NCI-H2171 (cell line): ENCODE measurements at regions not wholly inside any gene's neighbourhood (a gene's known extent, or its start where the extent isn't known, plus 50 kb on each side); places are given as distances from the start of the nearest gene placed in this dataset.
"Not testable (repeated sequence)": the region's sequence is repeated elsewhere in the genome, so short reads cannot be mapped to it uniquely, and the experiment has no call there.

ENCODE experiments used
- DNase-seq: peaks from one replicate; lab custom pipeline; 2025; lab: John Stamatoyannopoulos, UW

- no peak for DNase-seq
Measured at GRCh38 chr6:164107297-164107995, 692.9 kb downstream of the QKI start.

GRCh38 chr6:164106345-164106769 lies 691.8 kb downstream of the QKI start:
- no peak for DNase-seq

GRCh38 chr6:164105705-164106104 lies 691.2 kb downstream of the QKI start:
- DNase-seq, result no peak

GRCh38 chr6:164104432-164104831 lies 689.9 kb downstream of the QKI start:
- DNase-seq, result no peak

GRCh38 chr6:164102693-164103092 lies 688.2 kb downstream of the QKI start:
- DNase-seq, result no peak

GRCh38 chr6:164101859-164102258 lies 687.3 kb downstream of the QKI start:
- no peak for DNase-seq

GRCh38 chr6:164099269-164099865 lies 684.8 kb downstream of the QKI start:
- no peak for DNase-seq

GRCh38 chr6:164098857-164099267 lies 684.3 kb downstream of the QKI start:
- no peak for DNase-seq

- DNase-seq, result no peak
Measured at GRCh38 chr6:164097551-164098398, 683.3 kb downstream of the QKI start.

- no peak for DNase-seq
Measured at GRCh38 chr6:164097056-164097455, 682.5 kb downstream of the QKI start.

GRCh38 chr6:164095056-164095455 lies 680.5 kb downstream of the QKI start:
- DNase-seq, result no peak

- no peak for DNase-seq
Measured at GRCh38 chr6:164087870-164088269, 673.4 kb downstream of the QKI start.

GRCh38 chr6:164087211-164087610 lies 672.7 kb downstream of the QKI start:
- DNase-seq, result no peak

GRCh38 chr6:164086076-164086887 lies 671.8 kb downstream of the QKI start:
- DNase-seq, result no peak

GRCh38 chr6:164085091-164086075 lies 670.9 kb downstream of the QKI start:
- no peak for DNase-seq

GRCh38 chr6:164079275-164079600 lies 664.7 kb downstream of the QKI start:
- DNase-seq, result no peak

GRCh38 chr6:164078532-164079274 lies 664.2 kb downstream of the QKI start:
- DNase-seq, result no peak

- not testable (repeated sequence) for DNase-seq
Measured at GRCh38 chr6:164076818-164077532, 662.5 kb downstream of the QKI start.

- no peak for DNase-seq
Measured at GRCh38 chr6:164075981-164076615, 661.6 kb downstream of the QKI start.
